ENCODE measurements at regions not wholly inside any gene's neighbourhood (a gene's known extent, or its start where the extent isn't known, plus 50 kb on each side); places are given as distances from the start of the nearest gene placed in this dataset.

DNA sequence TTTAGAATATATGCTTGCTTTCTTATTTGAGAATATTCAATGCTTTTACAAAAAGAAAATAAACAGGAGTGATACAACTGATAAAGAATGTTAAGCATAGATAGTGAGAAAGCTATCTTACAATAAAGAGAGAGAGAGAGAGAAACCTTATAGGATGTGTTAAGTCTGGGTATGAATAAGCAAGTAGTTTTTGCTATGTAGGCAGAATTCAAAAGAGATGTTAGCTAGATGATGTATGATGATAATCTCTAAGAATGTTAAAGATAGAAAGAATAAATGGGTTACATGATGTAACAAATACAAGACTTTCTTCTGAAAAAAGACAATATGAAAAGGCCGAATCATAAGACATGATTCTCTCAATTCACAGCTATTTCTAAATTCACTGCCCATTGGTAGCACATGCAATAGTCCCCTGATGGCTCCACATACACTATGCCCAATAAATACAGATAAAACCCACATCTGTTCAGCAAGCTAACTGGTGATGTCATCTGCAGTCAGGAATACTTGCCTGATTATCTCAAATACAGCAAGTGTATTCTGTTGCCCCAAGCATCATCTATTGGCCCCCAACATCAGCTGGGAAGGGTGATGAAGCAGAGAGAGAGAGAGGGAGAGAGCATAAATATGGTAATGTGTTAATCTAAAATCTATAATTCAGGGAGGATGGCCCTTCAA, 169.2 kb upstream of the LYSMD4 start:
- Histone ChIP-seq H3K18ac (ENCODE audit: low read depth, low read length) (no peak overlapping the region), H2BK20ac (ENCODE audit: low read depth, low read length) (no peak overlapping the region), H3K9me3 (ENCODE audit: control insufficient read depth, insufficient read depth, low read length) (no peaks in the 10 kb centered on the region), H2BK5ac (ENCODE audit: low read depth, low read length, poor library complexity, severe bottlenecking) (no peak overlapping the region), H3K14ac (replicated peaks; ENCODE audit: low read depth, low read length) (no peak overlapping the region), H3K4me2 (ENCODE audit: low read depth, low read length) (no peak overlapping the region), H3K27me3 (ENCODE audit: control insufficient read depth, insufficient read depth, low read length) (no peaks in the 10 kb centered on the region), H2AK9ac (replicated peaks; ENCODE audit: low read depth, low read length, poor library complexity) (no peak overlapping the region), H2AK5ac (ENCODE audit: low read depth, low read length) (no peak overlapping the region), H3K79me1 (ENCODE audit: low read depth in 1 of 2, low read length in 2 of 2) (no peaks in the 10 kb centered on the region), H3K9ac (ENCODE audit: low read depth, low read length) (no peak overlapping the region), H3K56ac (ENCODE audit: extremely low read depth, insufficient read depth, low read length) (no peak overlapping the region), H4K5ac (ENCODE audit: low read depth, low read length) (no peak overlapping the region), H3K36me3 (ENCODE audit: control insufficient read depth, insufficient read depth, low read length) (no peaks in the 10 kb centered on the region), H3K4ac (ENCODE audit: low read depth, low read length) (no peak overlapping the region), H3K27ac (ENCODE audit: insufficient read depth, low read length) (no peak overlapping the region), H4K20me1 (ENCODE audit: insufficient read depth, low read length) (no peaks in the 10 kb centered on the region), H2BK15ac (ENCODE audit: low read depth, low read length) (no peak overlapping the region), H3K23ac (ENCODE audit: low read depth, low read length) (no peak overlapping the region), H2BK120ac (ENCODE audit: low read depth, low read length) (no peak overlapping the region), H4K91ac (ENCODE audit: insufficient read depth, low read depth, low read length) (no peak overlapping the region), H4K8ac (ENCODE audit: low read depth in 2 of 2, low read length in 2 of 2) (no peak overlapping the region), H3K4me3 (ENCODE audit: insufficient read depth, low read depth, low read length) (no peak overlapping the region), H3K9me1 (ENCODE audit: insufficient read depth, low read length) (no peaks in the 10 kb centered on the region), H2AFZ (replicated peaks; ENCODE audit: low read length, poor library complexity) (no peak overlapping the region), H3K4me1 (ENCODE audit: control insufficient read depth, insufficient read depth, low read length) (no peaks in the 10 kb centered on the region)
- TF ChIP-seq RCOR1 (IDR thresholded peaks at IDR 0.05; ENCODE audit: insufficient replicate concordance, low read length) (no peak), CEBPB (IDR thresholded peaks at IDR 0.05; ENCODE audit: low read depth, low read length) (no peak), RFX5 (IDR thresholded peaks at IDR 0.05; ENCODE audit: low read depth, low read length) (no peak), MAFK (IDR thresholded peaks at IDR 0.05; ENCODE audit: low read depth, low read length) (peak; percentile 66)
- intact Hi-C loops (cut with micrococcal nuclease) (no loop called here), dilution Hi-C loops (cut with HindIII; ENCODE audit: low sequenced_read_pairs, unreplicated experiment) (no loop called here), in situ Hi-C loops (cut with MboI; ENCODE audit: low sequenced_read_pairs) (no loop called here)
- CTCF ChIA-PET, result no interaction called here
- ATAC-seq (ENCODE audit: low read depth) (no peak), DNase-seq (peak; percentile 3)
- BruUV-seq (replicated peaks), result no TSS peak
- no CpG with 5 or more reads among the region's 1 CpG for WGBS, 2 experiments (ENCODE audit: extremely low coverage in 2 of 2, insufficient read length in 1 of 2)
- POLR2A ChIA-PET (ENCODE audit: unreplicated experiment), result no interaction called here
